ENCODE measurements at regions not wholly inside any gene's neighbourhood (a gene's known extent, or its start where the extent isn't known, plus 50 kb on each side); places are given as distances from the start of the nearest gene placed in this dataset.

DNA sequence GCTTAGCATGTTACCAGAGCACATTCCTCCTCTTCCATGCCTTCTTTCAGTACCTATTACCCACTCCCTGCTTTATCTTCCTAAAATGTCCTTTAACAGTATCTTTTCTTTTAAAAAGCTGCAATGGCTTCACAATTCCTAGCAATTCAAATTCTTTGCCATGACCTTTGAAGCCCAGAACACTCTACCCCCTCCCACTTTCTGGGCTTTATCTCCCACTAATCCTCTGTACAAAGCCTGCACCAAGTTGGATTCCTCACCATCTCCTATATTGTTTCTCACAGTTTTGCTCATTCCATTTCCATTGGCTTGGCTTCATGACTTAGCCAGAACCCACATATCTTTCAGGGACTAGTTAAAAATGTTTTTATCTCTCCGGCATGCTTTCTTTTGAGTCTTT is 80.9 kb downstream of the FAM76B start:
- TF ChIP-seq, protein P1, sequence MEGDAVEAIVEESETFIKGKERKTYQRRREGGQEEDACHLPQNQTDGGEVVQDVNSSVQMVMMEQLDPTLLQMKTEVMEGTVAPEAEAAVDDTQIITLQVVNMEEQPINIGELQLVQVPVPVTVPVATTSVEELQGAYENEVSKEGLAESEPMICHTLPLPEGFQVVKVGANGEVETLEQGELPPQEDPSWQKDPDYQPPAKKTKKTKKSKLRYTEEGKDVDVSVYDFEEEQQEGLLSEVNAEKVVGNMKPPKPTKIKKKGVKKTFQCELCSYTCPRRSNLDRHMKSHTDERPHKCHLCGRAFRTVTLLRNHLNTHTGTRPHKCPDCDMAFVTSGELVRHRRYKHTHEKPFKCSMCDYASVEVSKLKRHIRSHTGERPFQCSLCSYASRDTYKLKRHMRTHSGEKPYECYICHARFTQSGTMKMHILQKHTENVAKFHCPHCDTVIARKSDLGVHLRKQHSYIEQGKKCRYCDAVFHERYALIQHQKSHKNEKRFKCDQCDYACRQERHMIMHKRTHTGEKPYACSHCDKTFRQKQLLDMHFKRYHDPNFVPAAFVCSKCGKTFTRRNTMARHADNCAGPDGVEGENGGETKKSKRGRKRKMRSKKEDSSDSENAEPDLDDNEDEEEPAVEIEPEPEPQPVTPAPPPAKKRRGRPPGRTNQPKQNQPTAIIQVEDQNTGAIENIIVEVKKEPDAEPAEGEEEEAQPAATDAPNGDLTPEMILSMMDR (IDR thresholded peaks at IDR 0.05), result no peak
- no peak for TF ChIP-seq POLR2A (IDR thresholded peaks at IDR 0.05)

Data from ovary (tissue), 3 donors.